ENCODE measurements at regions not wholly inside any gene's neighbourhood (a gene's known extent, or its start where the extent isn't known, plus 50 kb on each side); places are given as distances from the start of the nearest gene placed in this dataset.

GRCh38 chr4:166519774-166520173 is 646.7 kb downstream of the TLL1 start:
- CTCF ChIA-PET, result no interaction called here
- no peaks in the 10 kb centered on the region for H3K9me3 ChIP-seq (ENCODE audit: control insufficient read depth, insufficient read depth, low read depth, low read length)
- POLR2A ChIA-PET, result no interaction called here
- H3K4me1 ChIP-seq (ENCODE audit: control insufficient read depth, insufficient read depth, low read length), result no peaks in the 10 kb centered on the region
- no peak overlapping the region for H3K4me3 ChIP-seq (ENCODE audit: low read depth, low read length)
- no peak for TF ChIP-seq ZNF302 (tag by site-specific recombination; IDR thresholded peaks at IDR 0.05; ENCODE audit: low read depth)
- TF ChIP-seq ZNF677 (tag by site-specific recombination; IDR thresholded peaks at IDR 0.05), result no peak
- no peak for TF ChIP-seq ZSCAN4 (tag by site-specific recombination; IDR thresholded peaks at IDR 0.05)
- no peak for TF ChIP-seq ZNF391 (tag by site-specific recombination; IDR thresholded peaks at IDR 0.05; ENCODE audit: borderline replicate concordance, low read depth)
- TF ChIP-seq ZNF157 (tag by site-specific recombination; IDR thresholded peaks at IDR 0.05), result no peak
- no peak for TF ChIP-seq ZNF501 (tag by site-specific recombination; IDR thresholded peaks at IDR 0.05)
- no peak for TF ChIP-seq ZNF600 (tag by site-specific recombination; IDR thresholded peaks at IDR 0.05)
- no peaks in the 10 kb centered on the region for H3K36me3 ChIP-seq (ENCODE audit: control insufficient read depth in 2 of 2, insufficient read depth in 1 of 2, low read length in 2 of 2)
- H3K27ac ChIP-seq (ENCODE audit: extremely low read depth, low read depth, low read length), result no peak overlapping the region

DNA sequence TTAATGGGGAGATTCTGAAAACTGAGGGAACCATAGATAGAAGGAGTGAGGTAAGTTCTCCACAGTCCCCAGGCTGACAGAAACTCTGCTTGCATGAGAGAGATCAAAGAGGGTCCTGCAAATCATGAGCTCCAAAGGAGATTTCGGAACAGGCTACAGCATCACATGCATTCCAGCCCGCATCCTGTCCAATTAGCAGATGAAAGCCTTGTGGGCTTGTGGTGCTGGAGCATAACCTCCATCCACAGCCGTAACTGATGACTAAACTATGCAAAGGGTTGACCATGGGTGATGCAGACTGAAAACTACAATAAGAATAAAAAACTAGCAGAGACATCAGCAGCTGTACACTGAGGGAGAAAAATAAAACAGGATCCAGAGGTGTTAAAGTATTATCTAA is 654.5 kb downstream of the TLL1 start:
- CTCF ChIA-PET, result no interaction called here

DNA sequence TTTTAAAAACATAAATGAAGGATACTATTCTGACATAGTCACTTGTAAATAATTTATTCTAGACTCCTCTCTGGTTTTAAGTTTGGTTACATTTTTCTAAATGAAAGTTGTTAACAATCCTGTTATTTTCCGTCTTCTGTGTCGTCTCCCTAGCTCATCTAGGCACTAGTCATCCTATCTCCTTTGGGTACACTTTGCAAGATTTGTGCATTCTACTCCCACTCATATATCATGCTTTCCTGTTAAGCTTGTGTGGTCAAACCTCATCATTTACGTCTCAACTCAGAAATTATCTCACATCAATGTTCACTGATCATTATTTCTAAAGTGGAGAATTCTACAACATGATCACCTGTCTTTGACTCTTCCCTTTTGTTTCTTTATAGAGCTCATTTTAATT is 658.7 kb downstream of the TLL1 start:
- Histone ChIP-seq H3K9me3 (ENCODE audit: control insufficient read depth, insufficient read depth, low read depth, low read length) (no peaks in the 10 kb centered on the region), H3K36me3 (ENCODE audit: control insufficient read depth in 2 of 2, insufficient read depth in 1 of 2, low read length in 2 of 2) (no peaks in the 10 kb centered on the region), H3K4me3 (ENCODE audit: low read depth, low read length) (no peak overlapping the region), H3K4me1 (ENCODE audit: control insufficient read depth, insufficient read depth, low read length) (no peaks in the 10 kb centered on the region), H3K27ac (ENCODE audit: extremely low read depth, low read depth, low read length) (no peak overlapping the region)
- ChIA-PET POLR2A (no interaction called here), CTCF (no interaction called here)
- TF ChIP-seq, protein P1, sequence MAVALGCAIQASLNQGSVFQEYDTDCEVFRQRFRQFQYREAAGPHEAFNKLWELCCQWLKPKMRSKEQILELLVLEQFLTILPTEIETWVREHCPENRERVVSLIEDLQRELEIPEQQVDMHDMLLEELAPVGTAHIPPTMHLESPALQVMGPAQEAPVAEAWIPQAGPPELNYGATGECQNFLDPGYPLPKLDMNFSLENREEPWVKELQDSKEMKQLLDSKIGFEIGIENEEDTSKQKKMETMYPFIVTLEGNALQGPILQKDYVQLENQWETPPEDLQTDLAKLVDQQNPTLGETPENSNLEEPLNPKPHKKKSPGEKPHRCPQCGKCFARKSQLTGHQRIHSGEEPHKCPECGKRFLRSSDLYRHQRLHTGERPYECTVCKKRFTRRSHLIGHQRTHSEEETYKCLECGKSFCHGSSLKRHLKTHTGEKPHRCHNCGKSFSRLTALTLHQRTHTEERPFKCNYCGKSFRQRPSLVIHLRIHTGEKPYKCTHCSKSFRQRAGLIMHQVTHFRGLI (tag by site-specific recombination; IDR thresholded peaks at IDR 0.05), result no peak
- TF ChIP-seq ZEB2 (tag by site-specific recombination; IDR thresholded peaks at IDR 0.05) (no peak), ZBTB17 (tag by site-specific recombination; IDR thresholded peaks at IDR 0.05) (no peak), ZNF707 (tag by site-specific recombination; IDR thresholded peaks at IDR 0.05) (no peak), PRDM4 (tag by site-specific recombination; IDR thresholded peaks at IDR 0.05) (no peak), ZNF548 (tag by site-specific recombination; IDR thresholded peaks at IDR 0.05) (no peak), ZNF426 (tag by site-specific recombination; IDR thresholded peaks at IDR 0.05) (no peak), ZNF311 (tag by site-specific recombination; IDR thresholded peaks at IDR 0.05; ENCODE audit: borderline replicate concordance) (no peak)

More for the DNA sequence above, 654.5 kb downstream of the TLL1 start:
- POLR2A ChIA-PET, result no interaction called here
- Histone ChIP-seq H3K36me3 (ENCODE audit: control insufficient read depth in 2 of 2, insufficient read depth in 1 of 2, low read length in 2 of 2) (no peaks in the 10 kb centered on the region), H3K9me3 (ENCODE audit: control insufficient read depth, insufficient read depth, low read depth, low read length) (no peaks in the 10 kb centered on the region), H3K27ac (ENCODE audit: extremely low read depth, low read depth, low read length) (no peak overlapping the region), H3K4me3 (ENCODE audit: low read depth, low read length) (no peak overlapping the region), H3K4me1 (ENCODE audit: control insufficient read depth, insufficient read depth, low read length) (no peaks in the 10 kb centered on the region)
- TF ChIP-seq KLF17 (tag by site-specific recombination; IDR thresholded peaks at IDR 0.05) (no peak), ZNF10 (tag by site-specific recombination; IDR thresholded peaks at IDR 0.05) (no peak), ZNF768 (tag by site-specific recombination; IDR thresholded peaks at IDR 0.05) (no peak), ZNF155 (tag by site-specific recombination; IDR thresholded peaks at IDR 0.05) (no peak), ZNF391 (tag by site-specific recombination; IDR thresholded peaks at IDR 0.05; ENCODE audit: borderline replicate concordance, low read depth) (no peak), ZNF692 (tag by site-specific recombination; IDR thresholded peaks at IDR 0.05) (no peak), ZNF416 (tag by site-specific recombination; IDR thresholded peaks at IDR 0.05) (no peak), PRDM1 (tag by site-specific recombination; IDR thresholded peaks at IDR 0.05) (no peak), ZNF76 (tag by site-specific recombination; IDR thresholded peaks at IDR 0.05; ENCODE audit: borderline replicate concordance, low read depth) (no peak)
- TF ChIP-seq, protein P2, sequence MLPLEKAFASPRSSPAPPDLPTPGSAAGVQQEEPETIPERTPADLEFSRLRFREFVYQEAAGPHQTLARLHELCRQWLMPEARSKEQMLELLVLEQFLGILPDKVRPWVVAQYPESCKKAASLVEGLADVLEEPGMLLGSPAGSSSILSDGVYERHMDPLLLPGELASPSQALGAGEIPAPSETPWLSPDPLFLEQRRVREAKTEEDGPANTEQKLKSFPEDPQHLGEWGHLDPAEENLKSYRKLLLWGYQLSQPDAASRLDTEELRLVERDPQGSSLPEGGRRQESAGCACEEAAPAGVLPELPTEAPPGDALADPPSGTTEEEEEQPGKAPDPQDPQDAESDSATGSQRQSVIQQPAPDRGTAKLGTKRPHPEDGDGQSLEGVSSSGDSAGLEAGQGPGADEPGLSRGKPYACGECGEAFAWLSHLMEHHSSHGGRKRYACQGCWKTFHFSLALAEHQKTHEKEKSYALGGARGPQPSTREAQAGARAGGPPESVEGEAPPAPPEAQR (tag by site-specific recombination; IDR thresholded peaks at IDR 0.05), result no peak
